GM19240 (cell line): ENCODE measurements at regions not wholly inside any gene's neighbourhood (a gene's known extent, or its start where the extent isn't known, plus 50 kb on each side); places are given as distances from the start of the nearest gene placed in this dataset.
"Not testable (repeated sequence)": the region's sequence is repeated elsewhere in the genome, so short reads cannot be mapped to it uniquely, and the experiment has no call there.

Experiments
- DNase-seq: peaks from one replicate; pipeline ENCODE4 v3.0.0; 2011; ENCODE audit warnings: low spot score; ENCODE audit not compliant: insufficient read length

DNA sequence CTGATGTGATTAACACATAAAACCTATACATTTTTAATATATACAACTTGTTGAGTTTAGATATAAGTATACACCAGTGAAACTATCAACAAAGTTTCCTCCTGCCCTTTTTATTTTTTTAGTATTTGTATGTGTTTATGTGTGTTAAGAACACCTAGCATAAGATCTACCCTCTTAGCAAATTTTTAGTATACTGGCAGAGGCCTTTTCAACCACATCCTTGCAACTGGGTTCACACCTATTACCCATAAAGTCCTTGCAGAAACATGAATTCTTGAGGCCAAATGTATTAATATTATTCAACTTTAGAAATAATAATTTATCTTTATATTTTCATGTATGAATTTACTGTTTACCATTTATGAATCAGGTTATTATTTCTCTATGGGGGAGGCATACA is 119.7 kb upstream of the CRIM1 start:
- no peak for DNase-seq

DNA sequence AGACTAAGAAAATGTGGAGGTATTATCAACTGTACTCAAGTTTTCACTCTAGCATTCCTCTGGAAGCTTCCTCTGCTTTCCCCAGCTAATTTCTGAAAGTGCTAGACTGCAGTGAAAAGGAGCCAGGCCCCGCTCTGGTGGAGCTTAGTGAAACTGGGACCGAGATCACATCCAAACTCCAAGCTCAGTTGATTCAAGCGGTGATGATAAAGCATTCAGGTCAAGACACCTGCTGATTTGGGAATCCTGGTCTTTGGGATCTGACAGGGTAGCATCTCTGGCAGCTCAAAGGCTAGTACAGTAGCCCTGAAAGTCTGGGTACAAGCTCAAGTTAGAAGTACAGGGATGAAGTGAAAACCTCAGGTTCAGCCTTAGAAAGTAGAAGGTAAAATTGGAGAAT is 120.2 kb upstream of the CRIM1 start:
- DNase-seq: no peak

DNA sequence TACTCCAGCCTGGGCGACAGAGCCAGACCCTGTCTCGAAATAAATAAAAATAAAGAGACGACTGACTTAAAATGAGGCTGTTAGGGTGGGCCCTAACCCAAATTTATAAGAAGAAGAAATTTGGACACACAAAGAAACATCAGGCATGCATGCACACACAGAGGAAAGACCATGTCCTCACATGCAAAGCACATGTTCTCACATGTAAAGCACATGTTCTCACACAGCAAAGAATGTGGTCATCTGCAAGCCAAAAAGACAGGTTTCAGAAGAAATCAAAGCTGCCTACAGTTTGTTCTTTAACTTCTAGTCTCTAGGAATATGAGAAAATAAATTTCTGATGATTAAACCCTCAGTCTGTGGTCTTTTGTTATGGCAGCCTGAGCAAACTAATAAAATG is 132.3 kb upstream of the CRIM1 start:
- no peak for DNase-seq

DNA sequence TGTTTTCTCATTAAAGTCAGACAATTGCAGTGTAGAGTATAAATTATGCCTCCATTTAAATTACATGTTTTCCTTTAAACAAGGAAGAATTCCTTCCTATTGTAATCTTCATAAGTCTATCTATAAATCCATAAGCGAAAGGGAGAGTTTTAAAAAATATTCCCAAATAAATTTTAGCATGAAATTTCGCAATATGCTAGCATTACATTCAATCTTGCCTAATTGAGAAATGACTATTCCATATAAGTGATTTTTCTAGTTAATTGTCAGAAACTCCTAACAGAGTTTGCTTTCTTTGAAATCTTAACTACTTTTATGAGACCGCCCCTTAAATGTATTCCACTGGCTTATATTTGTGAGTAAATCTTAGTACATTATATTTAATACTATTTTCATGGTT is 133.1 kb upstream of the CRIM1 start:
- DNase-seq: no peak

- no peak for DNase-seq
Observed at GRCh38 chr2:36214691-36215090, 140.9 kb upstream of the CRIM1 start.

DNA sequence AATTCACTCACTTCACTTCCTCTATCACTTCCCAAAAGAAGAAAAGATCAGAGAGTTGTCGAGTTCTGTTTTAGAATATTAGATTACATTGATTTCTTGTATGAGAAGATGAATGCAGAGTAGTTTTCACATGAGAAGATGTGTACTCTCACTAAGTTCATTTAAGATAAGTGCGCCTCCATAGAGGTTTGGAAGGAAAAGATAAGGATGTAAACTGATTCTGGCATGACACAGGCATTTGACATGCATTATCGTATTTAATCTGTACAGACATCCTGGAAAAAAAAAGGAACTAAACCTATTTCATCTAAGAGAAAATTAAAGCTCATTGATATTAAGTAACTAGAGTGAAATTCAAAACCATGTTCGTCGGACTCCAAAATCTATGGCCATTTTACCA is 152.2 kb upstream of the CRIM1 start:
- no peak for DNase-seq

DNA sequence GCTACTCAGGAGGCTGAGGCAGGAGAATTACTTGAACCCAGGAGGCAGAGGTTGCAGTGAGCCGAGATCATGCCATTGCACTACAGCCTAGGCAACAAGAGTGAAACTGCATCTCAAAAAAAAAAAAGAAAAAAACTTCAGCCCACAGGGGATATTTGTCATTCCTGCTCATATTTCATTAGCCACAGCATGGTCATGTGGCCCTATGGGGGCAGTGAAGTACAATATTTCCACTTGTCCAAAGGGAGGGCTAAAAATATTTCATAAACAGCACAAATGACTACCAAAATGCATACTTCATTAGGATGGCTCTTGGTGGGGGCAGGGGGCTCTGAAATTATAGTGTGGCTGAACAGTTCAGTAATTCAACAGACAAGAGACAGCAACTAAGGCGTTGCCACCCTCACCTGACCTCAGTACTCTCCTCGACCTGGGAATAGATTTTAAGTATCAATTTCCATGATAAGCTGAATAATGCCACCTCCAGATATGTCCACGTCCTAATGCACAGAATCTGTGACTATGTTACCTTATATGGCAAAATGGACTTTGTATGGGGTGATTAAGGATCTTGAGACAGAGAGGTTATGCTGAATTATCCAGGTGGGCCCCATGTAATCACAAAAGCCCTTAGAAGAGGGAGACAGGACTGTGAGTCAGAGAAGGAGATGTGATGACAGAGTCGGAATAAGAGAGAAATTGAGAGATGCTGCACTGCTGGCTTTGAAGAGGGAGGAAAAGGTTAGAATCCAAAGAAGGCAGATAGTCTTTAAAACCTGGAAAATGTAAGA is 158.2 kb upstream of the CRIM1 start:
- no peak for DNase-seq

- DNase-seq: no peak
Observed at GRCh38 chr2:36193680-36194079, 161.9 kb upstream of the CRIM1 start.

DNA sequence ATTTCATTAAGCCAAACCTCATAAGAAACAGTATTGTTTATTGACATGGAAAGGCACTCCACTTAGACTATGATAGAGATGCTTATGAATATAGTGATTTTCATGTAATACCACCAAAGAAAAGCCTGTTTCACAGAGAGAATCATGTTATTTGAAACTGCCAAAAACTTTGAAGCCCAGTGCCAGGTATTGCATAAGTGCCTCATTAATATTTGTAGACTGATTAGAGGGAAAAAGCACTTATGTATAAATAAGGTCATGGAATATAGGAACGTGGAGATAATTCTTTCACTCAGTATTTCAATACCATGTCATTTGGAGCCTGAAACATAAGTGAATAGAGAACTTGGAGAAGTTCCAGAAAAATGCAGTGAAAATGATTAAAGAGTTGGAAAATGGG is 162.6 kb upstream of the CRIM1 start:
- DNase-seq: no peak

- DNase-seq: no peak
Observed at GRCh38 chr2:36190097-36190496, 165.5 kb upstream of the CRIM1 start.

DNA sequence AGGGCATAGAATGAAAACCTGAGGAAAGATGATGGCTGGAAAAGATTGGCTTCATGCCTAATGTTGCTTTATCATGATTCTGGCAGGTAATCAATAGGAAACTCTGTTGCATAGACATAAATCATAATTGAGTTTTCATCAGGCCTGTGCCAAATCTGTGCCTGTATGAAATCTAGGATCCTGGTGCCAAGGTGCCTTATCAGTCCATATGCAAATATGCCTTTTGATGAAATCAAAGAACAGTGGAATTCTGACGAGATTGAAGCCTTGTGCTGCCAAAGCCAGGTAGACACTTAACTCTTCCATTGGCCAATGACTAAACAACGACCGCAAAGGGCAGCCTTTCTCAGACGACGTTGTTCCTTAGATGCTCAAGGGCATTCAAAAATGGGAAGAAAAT is 170.0 kb upstream of the CRIM1 start:
- DNase-seq: no peak

DNA sequence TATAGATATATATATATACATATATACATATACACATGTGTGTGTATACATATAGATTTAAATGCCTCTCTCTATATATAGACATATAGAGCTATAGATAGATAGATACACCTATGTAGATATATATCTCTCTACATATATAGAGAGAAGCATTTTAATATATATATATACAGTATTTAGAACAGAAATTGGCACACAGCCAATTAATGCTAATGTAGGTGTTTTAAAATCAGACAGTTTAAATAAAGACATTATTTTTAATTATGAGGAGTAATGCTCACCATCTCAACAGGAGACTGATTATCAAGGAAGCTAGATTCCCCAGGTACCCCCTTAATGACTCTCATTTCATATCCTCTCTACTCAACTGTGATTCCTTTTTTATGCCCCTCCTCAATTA is 170.7 kb upstream of the CRIM1 start:
- DNase-seq: no peak

DNA sequence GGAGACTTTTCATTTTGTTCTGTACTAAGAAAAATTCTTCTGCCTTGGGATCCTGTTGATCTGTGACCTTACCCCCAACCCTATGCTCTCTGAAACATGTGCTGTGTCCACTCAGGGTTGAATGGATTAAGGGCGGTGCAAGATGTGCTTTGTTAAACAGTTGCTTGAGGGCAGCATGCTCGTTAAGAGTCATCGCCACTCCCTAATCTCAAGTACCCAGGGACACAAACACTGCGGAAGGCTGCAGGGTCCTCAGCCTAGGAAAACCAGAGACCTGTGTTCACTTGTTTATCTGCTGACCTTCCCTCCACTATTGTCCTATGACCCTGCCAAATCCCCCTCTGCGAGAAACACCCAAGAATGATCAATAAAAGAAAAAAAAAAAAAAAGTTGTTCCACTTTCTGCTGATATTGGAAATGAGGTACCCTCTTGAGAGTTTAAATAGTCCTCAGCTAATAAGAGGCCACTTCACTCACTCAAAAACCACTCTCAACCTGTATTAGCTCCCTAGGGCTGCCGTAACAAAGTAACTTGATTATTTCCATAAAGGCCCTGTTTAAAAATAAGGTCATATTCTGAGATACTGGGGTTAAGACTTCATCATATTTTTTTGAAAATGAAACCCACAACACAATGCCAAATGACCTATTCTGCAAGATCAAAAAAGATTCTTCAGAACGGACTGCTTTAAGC is 174.6 kb upstream of the CRIM1 start:
- DNase-seq: not testable (repeated sequence)

GRCh38 chr2:36180293-36180692 is 175.3 kb upstream of the CRIM1 start:
- DNase-seq: not testable (repeated sequence)

- not testable (repeated sequence) for DNase-seq
Observed at GRCh38 chr2:36179668-36180269, 175.8 kb upstream of the CRIM1 start.

- DNase-seq: no peak
Observed at GRCh38 chr2:36178384-36178783, 177.2 kb upstream of the CRIM1 start.

DNA sequence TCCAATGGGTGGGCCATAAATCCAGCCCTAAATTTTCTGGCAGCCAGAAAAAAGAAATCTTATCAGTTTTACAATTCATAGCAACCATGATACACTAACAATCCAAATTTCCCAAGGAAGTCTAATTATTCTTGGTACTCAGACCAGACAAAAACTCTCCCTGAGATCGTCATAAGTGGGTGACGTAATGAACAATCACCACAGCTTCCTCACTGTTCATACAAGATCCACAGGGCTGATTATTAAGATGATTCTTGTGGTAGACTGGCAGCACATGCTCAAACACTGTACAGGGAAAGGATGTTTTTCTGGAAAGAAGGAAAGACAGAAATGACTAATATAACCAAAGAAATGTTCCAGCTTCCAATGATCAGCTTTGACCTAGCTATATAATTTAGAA is 178.3 kb upstream of the CRIM1 start:
- no peak for DNase-seq

DNA sequence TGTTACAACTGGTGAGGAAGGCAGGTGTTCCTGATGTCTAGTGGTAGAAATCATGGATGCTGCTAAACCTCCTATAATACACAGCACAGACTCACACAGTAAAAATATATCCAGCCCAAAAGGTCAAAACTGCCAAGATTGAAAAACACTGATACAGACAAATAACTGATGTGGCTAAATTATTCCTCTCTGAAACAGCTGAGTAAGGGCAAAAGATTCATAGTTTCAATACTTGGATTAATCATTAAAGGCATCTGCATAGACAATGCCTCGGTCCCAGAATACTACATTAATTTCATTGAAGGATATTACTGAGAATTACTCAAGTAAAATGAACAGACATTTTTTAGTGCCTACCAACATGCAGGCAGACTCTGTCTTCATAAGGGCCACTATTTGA is 180.7 kb upstream of the CRIM1 start:
- no peak for DNase-seq

- no peak for DNase-seq
Observed at GRCh38 chr2:36173760-36174404, 181.7 kb upstream of the CRIM1 start.

DNA sequence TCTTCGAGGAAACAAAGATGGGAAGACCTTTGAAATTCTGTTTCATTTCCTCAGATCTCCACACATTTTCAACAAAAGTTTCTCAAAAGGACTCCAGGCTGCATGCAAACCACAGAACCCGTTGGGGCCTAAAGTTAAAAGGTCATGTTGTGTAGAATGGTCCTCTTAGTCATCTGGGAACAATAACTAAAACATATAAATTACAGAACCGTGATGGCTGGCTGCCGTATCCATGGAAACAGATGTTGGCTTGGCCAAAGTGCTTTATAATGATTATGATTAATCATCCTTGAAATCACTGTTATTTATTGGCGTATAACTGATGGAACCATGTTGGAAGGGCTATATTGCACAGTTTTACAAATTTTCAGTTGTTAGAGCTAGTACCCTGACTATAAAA is 182.8 kb upstream of the CRIM1 start:
- no peak for DNase-seq

DNA sequence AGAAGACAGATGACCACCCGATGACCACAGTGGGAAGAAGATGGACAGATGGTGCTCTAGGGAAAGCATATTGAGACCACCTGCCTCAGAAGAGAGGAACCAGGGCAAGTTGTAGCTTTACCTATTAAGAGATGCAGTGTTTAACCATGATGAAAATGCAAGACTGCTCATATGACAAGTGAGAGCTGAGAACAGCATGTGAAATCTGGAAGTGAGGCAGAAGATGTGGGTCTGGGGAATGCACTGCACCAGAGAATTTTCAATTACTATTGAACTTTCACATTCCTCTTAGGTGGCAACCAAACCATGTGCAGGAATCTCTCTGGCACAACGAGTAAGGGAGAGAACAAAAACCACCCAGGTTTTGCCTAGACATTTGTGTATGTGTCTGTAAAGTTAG is 184.8 kb upstream of the CRIM1 start:
- DNase-seq: no peak

DNA sequence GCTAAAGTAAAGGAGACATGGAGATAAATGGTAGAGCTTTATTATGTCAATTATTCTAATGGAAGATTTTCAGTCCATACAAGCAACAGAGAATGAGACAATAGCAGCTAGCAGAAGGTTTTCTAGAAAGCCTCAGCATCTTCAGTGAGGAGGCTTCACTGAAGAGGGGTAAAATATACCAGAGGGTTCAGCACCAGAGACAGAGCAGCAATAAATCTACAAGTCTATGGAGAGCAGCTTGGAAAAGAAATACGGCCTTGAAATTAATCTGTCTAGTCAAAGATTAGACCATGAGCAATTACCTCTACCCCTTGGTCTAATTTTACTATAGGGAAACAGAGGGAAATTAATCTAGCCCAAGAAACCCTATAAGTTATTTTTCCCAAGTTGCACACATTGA is 185.7 kb upstream of the CRIM1 start:
- DNase-seq: no peak
